CD1c-positive myeloid dendritic cell (primary cell): ENCODE measurements at regions not wholly inside any gene's neighbourhood (a gene's known extent, or its start where the extent isn't known, plus 50 kb on each side); places are given as distances from the start of the nearest gene placed in this dataset.
A peak's percentile ranks its signal among the peaks of the same experiment; 100 is the strongest.

Experiments used
- DNase-seq: peaks from one replicate; pipeline ENCODE4 v3.0.0-alpha.2; 2016; ENCODE audit errors: extremely low spot score

DNA sequence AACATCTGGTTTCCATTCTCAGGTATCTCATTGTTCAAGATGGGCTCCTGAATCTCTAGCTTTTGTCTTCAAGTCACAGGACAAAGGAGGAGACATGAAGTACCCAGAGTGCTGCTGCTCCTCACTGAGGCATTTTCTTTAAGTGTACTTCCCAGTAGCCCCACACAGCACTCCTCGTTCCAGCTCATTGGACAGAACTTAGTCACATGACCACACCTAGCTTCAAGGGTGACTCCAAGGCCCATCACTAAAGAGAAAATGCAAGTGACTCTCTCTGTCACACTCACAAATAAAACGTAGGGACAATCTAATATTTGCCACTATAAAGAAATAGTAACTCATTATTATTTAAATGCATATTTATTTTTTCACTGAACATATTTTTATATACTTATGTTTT lies 58.3 kb upstream of the NEUROD6 start:
- DNase-seq = no peak

DNA sequence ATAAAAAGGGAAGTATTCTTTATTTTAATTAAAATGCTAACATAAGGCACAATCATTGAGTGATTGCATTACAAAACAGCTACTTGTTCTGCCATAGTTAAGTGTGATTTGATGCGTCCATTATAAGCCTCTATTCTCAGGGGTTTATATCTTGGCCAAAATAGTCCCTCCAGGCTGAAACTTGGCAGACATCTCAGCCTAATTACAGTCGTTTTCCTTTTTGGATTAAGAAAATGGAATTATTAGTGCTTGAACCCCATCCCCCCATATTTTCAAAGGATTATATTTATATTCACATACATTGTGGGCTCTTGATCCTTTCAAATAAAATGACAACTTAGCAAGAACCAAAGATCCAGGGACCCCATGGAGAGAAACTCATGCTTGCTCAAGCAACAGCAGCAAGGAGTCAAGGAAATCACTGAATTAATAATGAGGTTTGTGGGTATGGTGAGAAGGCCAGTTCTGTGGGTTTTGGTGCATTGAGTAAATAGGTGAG lies 66.7 kb upstream of the NEUROD6 start:
- no peak for DNase-seq

DNA sequence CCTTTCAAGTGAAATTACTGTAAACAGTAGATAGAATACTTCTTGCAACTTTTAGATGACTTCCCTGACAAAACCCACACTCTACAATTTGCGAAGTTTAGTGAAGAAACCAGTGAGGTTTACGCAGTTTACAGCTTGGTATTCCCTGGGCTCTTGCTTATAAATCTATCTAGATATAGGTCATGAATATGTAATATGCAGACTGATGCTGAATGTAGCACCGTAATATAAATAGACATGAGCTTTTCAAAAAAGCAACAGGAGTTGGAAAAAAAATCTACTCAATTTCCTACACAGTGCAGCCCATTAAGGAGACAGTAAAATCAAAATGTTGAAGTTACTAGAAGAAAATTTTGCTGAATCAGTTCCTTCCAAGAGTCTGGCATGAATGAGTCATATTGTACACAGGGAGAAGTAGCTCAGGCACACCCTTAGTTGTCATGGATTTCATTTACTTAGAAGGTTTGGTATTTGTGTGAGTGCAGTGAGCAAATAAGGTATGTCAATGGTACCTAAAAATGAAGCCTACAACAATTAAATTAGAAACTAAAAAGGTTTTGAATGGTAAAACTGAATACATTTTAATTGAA lies 67.7 kb upstream of the NEUROD6 start:
- peak; percentile 50 for DNase-seq

DNA sequence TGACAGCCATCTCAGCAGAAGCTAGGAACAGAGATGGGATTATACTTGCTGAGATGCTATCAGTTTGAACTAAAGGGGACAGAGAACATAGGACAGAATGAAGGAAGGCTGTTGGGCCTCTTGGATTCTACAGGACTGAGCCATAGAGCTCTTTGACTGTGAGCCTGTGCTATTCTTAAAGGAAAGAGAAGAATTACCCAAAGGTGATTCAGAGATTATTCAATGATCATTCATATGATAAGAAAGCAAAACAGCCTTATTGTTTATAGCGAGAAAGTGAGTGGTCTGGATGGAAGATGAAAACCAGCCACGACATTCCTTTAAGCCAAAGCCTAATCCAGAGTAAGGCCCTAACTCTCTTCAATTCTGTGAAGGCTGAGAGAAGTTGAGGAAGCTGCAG lies 69.7 kb upstream of the NEUROD6 start:
- no peak for DNase-seq

DNA sequence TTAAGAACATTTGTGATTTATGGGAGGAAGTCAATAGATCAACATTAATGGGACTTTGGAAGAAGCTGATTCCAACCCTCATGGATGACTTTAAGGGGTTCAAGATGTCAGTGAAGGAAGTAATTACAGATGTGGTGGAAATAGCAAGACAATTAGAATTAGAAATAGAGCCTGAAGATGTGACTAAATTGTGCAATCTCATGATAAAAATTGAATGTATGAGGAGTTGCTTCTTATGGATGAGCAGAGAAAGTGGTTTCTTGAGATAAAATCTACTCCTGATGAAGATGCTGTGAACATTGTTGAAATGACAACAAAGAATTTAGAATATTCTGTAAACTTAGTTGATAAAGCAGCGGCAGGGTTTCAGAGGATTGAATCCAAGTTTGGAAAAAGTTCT lies 70.9 kb upstream of the NEUROD6 start:
- DNase-seq = no peak

DNA sequence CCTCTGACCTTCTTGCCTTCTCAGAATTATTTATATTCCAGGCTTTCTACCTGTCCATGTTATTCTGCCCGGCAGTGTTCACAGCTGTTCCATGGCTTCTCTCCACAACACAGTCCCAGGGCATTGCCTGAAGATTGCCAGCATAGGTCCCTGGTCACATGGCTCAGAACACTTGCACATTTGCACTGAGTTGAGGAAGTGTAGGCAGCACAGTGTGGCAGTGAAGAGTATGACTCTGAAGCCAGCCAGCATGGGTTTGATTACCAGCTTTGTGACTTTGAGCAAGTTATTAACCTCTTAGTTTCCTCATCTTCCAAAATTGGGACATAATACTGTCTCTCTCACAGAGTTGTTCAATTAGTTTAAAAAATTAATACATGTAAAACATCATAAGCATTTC lies 73.2 kb upstream of the NEUROD6 start:
- no peak for DNase-seq

DNA sequence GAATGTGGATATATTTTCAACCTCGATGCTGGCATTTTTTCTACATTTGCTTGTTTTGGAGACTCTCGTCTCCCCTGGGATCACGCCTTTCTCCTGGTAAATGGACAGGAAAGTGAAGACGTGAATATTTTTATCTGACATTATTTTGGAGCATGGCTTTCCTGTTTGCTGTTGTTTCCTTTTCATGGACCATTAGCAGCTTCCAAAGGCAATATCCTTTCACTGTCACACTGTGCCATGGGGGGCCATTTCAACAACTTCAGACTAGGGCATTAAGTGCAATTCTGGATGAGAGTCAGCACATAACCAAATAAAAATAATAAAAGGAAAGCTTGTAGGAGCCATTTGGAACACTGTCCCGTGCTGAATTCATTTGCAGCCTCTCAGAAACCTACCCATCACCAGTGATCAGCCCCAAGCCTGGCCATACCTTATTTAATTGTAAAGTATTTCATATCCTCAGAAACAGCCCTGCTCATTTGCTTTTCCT lies 75.9 kb upstream of the NEUROD6 start:
- no peak for DNase-seq

DNA sequence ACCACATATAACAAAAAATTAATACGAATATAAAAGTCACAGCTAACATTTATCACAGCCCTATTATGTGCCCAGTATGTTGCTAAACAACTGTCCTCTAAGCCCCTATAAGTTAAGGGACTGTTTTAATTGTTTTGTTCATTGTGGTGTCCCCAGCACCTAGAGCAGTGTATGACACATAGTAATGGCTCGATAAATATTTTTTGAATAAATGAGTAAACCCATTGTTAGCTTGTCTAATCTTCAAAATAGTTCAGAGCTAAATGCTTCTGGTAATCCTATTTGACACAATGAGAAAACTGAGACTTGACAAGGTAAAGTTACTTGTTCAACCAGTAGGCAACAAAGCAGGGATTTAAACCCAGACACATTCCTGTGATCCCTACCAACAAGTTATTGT lies 78.4 kb upstream of the NEUROD6 start:
- DNase-seq = no peak

DNA sequence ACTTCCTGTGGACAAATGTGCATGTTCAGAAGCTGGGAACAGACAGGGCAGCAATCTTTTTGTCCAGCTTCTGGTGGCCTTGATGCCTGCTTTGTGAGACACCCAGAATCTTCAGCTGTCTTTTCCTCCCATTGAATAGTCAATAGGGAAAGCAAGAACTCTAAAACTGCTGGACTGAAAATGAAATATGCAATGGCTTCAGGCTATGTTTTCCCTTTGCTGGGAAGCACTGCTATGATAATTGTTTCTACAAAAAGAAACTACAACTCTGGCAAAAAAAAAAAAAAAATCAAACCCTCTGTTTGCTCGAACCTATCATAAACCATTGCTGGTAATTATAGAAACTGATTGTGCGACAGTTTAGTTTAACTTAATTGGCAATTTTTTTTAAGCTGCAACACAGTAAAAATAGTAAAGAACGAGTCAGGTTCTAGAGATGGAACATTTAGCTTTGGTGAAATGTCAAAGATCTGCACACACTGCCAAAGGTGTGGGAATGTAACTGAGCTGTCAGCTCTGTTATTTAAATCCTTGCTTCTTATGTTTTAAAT lies 79.1 kb upstream of the NEUROD6 start:
- no peak for DNase-seq

DNA sequence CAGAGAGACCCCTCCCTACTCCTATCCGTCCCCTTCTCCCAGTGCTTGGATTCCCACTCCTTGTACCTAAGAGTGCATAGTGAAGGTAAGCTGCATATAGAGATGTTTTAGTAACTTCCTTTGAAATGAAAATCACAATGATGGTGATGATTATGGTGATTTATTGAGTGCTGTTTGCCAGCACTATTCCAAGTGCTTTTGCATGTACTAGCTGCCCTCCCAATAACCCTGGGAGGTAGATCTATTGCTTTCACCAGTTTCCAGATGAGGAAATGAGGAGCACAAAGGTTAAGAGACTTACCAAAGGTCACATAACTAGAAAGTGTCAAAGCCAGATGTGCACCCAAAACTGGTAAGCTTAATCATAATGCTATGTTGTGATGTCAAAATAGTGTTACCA lies 80.4 kb upstream of the NEUROD6 start:
- no peak for DNase-seq

DNA sequence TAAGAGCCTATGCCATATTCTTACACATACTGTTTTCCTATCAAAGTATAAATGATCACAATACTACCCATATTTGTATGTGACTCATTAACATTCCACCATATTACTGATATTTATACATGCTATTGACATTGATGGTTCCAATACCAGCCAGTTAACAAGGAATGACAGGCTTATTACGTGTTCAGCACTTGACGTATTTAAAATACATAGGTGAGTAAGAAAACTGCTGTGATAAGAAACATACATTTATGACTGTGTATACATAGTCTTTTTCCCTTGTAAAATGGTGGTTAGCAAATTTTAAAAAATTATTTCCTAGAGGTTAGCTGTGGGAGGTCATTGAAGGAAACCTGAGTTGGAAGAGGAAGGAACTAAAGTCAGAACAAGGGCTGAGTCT lies 81.1 kb upstream of the NEUROD6 start:
- DNase-seq = no peak

DNA sequence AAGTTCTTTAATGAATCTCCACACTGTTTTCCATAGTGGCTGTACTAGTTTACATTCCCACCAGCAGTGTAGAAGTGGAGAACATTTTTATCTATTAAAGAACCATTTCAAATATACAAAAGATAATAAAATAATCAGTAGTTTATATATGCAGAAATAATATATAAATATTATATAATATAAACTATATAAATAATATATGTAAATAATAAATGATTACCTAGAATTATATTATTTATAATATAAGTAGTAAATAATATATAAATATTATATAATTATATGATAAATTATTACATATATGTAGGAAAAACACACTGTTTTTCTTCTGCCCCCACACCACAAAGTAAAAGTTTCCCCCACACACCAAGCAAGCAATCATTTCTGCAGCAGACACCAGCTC lies 83.5 kb upstream of the NEUROD6 start:
- no peak for DNase-seq

DNA sequence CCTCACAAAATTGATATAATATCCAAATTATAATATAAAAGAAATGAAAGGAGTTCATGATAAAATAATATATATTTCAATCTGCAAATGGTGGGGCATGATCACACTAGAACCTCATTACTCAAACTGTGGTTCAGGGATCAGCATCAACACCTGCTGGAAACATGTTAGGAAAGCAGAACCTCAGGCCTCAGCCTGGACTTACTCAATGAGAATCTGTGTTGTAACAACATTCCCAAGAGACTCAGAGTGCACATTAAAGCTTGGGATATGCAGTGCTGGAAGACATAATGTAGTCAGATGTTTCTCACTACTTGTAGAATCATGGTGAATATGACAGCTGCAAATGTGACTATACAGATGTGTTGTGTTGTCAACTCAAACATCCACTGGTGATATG lies 81.7 kb upstream of the ITPRID1 start:
- no peak for DNase-seq

DNA sequence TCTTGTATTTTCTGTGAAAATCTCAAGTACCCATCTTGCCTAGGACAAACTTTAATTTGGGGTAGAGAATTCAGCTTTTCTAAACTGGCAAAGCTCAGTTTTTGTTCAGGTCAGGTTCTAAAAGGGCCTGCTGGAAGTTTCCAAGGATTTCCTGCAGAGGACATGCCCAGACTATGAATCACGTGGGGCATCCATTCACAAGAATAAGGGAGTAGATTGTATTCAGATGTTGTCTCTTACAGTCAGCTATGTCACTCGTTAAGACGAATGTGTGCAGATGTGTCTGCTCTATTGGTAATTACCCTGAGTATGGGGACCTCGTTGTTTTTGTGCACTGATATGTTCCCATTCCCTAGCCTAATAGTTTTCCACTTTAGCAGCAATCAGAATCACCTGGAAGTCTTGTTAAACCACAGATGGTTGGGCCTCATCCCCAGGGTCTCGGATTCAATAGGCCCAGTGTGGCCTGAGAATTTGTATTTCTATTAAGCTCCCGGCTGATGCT lies 81.0 kb upstream of the ITPRID1 start:
- no peak for DNase-seq

DNA sequence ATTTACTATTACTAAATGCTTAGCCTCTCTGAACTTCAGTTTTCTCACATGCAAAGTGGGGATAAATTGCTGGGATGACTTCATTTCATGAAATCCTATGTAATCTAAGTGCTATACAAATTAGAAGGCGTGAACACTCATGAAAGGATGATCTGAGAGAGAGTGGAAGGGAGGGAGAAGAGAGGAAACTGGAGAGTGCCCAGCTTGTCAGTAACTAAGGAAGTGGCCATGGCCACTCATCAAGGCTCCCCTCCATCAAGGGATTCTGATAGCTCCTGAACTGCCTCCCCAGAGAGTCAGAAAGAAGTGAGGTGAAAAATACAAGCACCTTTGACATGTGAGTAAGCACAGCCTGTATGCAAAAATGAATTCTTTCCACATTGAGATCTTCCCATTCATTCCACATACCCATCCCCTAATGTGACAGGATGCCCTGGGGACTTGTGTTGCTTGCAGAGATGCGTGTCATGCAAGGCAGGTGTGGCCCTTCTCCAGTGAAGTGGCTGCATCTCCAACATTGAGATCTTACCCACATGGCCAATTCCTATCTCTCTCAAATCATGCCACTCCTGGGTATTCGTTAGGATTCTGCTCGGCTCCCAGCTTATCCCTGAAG lies 76.5 kb upstream of the ITPRID1 start:
- no peak for DNase-seq

DNA sequence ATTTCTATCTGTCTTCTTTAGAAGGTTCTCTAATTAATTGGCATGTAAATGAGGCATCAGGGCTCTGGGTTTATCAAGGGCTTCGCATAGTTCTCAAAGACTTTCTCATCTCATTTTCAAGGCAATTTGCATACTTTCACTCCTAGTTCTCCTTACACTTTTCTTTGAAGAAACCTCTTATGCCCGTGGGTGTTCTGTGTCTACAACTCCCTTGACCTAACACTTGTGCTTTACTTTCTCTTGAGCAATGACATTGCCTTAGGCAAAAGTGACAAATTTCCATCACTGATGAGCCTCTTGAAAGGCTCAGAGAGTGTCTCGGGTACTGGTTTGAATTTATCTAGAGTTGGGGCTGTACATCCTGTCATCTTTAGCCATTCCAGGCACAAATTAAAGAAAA lies 74.7 kb upstream of the ITPRID1 start:
- no peak for DNase-seq

DNA sequence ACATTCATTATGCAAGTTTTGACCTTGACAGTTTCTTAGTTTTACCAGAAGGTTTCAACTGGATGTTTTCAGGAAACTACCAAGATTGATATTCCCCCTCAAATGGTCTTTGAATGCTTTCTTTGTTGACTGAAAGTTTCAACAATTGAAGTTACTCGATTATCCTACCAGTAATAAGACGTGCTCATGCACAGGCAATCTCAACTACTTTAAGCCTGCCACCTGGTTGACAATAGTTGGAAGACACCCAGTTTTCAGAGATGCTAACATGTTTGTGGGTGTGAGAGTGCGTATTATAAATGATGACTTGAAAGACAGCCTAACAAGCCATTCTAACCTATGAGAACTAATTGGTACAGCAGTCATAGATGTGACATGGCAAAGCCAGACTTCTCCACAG lies 73.4 kb upstream of the ITPRID1 start:
- DNase-seq = no peak

DNA sequence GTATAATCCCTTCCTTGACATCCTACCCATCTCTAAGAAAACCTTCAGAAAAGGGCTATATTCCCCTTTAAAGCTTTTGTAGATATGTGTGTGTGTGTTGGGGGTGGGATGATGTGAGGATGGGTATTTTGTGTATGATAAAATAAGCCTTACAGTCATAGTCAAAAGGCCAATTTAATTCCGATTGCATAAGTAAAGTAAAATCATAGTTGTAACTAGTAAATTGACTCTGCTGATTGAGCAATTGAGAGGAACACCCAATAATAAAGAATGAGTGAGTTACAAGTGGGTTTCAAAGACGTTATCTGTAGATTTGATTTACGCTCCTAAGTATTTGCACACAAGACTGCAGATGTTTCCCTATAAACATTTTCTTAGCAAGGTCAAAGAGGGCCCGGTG lies 71.3 kb upstream of the ITPRID1 start:
- DNase-seq = no peak

DNA sequence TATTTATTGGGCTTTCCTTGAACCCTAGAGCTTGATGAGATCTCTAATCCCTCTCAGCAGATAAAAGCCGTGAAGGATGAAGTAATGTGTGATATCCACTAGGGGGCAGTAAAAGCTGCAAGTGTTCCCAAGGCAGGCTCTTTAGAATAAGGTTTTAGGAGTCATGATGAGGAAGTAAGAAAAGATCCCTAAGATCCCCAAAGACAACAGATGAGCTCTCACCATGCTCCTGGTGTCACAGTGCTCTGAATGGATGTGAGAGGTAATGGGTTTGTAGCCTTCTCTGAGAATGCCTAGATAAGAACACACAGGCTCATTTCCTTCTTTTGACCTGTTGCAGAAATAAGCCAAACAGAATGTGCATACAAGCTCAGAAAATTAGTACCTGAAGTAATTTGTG lies 70.4 kb upstream of the ITPRID1 start:
- peak; percentile 83 for DNase-seq

DNA sequence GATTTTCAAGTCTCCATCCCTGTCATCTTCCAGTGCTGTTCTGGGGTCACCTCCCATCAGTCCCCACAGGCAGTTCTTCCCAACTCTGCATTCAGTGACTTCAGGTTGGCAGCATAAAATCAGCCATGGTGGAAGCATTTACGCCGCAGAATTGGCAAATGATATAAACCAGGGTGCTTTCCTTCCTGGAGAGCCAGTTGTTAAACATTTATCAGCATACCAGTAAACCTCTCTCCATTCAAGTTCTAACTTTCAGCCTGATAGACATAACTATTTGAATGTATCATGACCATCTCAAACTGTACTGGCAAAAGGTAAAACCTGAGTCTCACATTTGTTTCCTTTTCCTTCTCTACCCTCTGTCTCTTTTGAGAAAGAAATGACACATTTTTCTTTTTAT lies 69.7 kb upstream of the ITPRID1 start:
- DNase-seq = no peak

DNA sequence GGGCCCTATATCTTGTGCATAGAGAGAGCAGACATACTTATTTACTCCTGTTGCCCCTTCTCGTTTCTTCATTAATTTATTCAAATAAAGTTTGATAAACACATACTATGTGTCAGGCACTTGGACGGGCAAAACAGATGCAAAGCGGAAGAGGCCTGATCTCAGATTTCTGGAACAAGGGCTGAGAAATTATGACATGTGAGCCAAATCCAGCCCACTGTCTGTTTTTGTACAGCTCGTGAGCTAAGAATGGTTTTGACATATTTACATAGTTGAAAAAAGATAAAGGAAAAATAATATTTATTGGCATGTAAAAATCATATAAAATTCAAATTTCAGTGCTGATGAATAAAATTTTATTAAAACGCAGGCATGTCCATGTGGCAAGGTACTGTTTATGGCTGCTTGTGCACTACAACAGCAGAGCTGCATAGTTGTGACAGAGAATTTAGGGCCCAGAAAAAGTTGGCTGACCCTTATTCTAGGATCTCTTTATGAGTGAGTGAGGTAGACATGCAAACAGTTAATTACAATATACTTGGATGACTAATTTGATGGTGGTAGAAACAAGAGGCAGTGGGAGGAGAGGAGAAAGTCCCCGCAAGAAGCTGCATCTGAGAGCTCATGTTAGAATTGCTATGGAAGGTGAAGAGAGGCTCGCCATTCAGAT lies 68.1 kb upstream of the ITPRID1 start:
- no peak for DNase-seq

DNA sequence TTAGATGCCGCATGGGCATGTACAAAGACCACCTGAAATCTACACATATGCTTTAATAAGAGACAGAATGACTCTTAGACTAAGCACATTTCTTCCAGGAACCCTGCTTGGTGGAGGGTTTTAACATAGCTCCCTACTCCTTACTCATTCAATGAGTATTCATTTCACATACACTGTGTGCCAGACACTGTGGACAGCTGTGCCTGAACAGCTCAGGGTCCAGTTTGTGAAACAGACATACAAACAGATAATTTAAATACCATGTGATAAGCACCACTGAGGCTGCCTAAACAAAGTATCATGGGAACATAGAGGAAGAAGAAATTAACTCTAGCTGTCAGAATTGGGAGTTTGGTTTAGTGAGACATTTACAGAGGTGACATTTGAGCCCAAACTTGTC lies 65.2 kb upstream of the ITPRID1 start:
- no peak for DNase-seq

DNA sequence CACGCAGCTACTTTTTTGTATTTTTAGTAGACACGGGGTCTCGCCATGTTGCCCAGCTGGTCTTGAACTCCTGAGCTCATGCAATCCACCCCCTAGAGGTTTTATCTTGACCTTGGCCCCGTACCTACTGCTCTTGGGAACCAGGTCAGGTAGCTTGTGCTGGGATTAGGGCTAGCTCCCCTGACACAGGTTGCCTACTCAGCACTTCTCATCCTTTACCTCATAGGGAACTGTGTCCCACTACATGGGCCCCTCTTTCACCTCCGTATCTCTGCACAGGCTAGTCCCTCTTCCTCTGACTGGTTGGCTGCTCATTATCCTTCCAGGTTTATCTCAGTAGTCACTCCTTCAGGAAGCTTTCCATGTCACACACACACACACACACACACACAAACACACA lies 58.0 kb upstream of the ITPRID1 start:
- no peak for DNase-seq
